ENCODE measurements at regions not wholly inside any gene's neighbourhood (a gene's known extent, or its start where the extent isn't known, plus 50 kb on each side); places are given as distances from the start of the nearest gene placed in this dataset.

DNA sequence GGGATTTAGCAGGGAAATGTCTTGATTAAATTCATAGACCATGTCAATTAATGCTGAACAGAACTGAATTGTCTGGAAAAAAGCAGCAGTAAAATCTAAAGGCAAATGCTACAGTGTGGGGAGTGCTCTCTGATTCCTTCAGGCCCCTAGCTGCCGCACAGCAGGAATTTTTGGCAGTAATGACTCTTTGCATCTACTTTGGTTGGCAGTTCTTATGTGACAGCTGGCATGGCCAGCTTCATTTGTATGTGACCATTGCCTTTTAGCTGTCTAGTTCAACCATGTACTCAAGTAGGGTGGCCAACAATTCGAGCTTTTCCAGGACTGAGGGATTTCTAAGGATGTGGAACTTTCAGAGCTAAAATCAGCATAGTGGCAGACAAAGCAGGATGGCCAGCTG, 499.1 kb upstream of the MAN1A1 start:
- no peak for DNase-seq (ENCODE audit: low read depth in 1 of 2, low spot score in 1 of 2)
- no peak for TF ChIP-seq SPI1 (IDR thresholded peaks at IDR 0.05; ENCODE audit: borderline replicate concordance, low read depth)
- no peak for TF ChIP-seq POLR2AphosphoS5 (IDR thresholded peaks at IDR 0.05; ENCODE audit: low read depth)
- TF ChIP-seq, protein P1, sequence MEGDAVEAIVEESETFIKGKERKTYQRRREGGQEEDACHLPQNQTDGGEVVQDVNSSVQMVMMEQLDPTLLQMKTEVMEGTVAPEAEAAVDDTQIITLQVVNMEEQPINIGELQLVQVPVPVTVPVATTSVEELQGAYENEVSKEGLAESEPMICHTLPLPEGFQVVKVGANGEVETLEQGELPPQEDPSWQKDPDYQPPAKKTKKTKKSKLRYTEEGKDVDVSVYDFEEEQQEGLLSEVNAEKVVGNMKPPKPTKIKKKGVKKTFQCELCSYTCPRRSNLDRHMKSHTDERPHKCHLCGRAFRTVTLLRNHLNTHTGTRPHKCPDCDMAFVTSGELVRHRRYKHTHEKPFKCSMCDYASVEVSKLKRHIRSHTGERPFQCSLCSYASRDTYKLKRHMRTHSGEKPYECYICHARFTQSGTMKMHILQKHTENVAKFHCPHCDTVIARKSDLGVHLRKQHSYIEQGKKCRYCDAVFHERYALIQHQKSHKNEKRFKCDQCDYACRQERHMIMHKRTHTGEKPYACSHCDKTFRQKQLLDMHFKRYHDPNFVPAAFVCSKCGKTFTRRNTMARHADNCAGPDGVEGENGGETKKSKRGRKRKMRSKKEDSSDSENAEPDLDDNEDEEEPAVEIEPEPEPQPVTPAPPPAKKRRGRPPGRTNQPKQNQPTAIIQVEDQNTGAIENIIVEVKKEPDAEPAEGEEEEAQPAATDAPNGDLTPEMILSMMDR (IDR thresholded peaks at IDR 0.05; ENCODE audit: insufficient read depth, low read length), result no peak
- TF ChIP-seq GABPA (IDR thresholded peaks at IDR 0.05; ENCODE audit: low read depth), result no peak
- TF ChIP-seq, protein P2, sequence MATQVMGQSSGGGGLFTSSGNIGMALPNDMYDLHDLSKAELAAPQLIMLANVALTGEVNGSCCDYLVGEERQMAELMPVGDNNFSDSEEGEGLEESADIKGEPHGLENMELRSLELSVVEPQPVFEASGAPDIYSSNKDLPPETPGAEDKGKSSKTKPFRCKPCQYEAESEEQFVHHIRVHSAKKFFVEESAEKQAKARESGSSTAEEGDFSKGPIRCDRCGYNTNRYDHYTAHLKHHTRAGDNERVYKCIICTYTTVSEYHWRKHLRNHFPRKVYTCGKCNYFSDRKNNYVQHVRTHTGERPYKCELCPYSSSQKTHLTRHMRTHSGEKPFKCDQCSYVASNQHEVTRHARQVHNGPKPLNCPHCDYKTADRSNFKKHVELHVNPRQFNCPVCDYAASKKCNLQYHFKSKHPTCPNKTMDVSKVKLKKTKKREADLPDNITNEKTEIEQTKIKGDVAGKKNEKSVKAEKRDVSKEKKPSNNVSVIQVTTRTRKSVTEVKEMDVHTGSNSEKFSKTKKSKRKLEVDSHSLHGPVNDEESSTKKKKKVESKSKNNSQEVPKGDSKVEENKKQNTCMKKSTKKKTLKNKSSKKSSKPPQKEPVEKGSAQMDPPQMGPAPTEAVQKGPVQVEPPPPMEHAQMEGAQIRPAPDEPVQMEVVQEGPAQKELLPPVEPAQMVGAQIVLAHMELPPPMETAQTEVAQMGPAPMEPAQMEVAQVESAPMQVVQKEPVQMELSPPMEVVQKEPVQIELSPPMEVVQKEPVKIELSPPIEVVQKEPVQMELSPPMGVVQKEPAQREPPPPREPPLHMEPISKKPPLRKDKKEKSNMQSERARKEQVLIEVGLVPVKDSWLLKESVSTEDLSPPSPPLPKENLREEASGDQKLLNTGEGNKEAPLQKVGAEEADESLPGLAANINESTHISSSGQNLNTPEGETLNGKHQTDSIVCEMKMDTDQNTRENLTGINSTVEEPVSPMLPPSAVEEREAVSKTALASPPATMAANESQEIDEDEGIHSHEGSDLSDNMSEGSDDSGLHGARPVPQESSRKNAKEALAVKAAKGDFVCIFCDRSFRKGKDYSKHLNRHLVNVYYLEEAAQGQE (IDR thresholded peaks at IDR 0.05; ENCODE audit: insufficient replicate concordance, low read depth), result no peak
- H3K4me3 ChIP-seq (replicated peaks; ENCODE audit: insufficient read depth, low read length), result no peak overlapping the region
- H3K27ac ChIP-seq (replicated peaks), result no peak overlapping the region
- H3K27me3 ChIP-seq (ENCODE audit: insufficient read depth, poor library complexity, severe bottlenecking), result no peaks in the 10 kb centered on the region

DNA sequence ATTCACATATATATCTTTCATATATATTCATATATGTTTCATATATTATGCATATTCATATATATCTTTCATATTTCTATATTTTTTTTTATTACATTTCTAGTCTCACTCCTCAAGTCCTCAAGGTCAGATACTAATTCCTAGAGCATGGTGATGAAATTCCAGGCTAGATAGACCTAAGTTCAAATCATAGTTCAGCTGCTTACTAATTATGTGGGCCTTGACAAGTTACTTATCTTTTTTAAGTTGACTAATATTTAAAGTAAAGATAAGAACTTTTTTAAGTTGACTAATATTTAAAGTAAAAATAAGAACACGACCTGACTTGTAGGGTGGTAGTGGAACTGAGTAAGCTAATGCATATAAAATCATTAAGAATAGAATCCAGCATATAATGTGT, 495.6 kb upstream of the MAN1A1 start:
- H3K27me3 ChIP-seq (ENCODE audit: insufficient read depth, poor library complexity, severe bottlenecking), result no peaks in the 10 kb centered on the region
- TF ChIP-seq, protein P2 (IDR thresholded peaks at IDR 0.05; ENCODE audit: insufficient replicate concordance, low read depth), result no peak
- TF ChIP-seq, protein P1 (IDR thresholded peaks at IDR 0.05; ENCODE audit: insufficient read depth, low read length), result no peak
- TF ChIP-seq GABPA (IDR thresholded peaks at IDR 0.05; ENCODE audit: low read depth), result no peak
- no peak for TF ChIP-seq SPI1 (IDR thresholded peaks at IDR 0.05; ENCODE audit: borderline replicate concordance, low read depth)
- TF ChIP-seq POLR2AphosphoS5 (IDR thresholded peaks at IDR 0.05; ENCODE audit: low read depth), result no peak
- no peak overlapping the region for H3K27ac ChIP-seq (replicated peaks)
- DNase-seq (ENCODE audit: low read depth in 1 of 2, low spot score in 1 of 2), result no peak
- H3K4me3 ChIP-seq (replicated peaks; ENCODE audit: insufficient read depth, low read length), result no peak overlapping the region

DNA sequence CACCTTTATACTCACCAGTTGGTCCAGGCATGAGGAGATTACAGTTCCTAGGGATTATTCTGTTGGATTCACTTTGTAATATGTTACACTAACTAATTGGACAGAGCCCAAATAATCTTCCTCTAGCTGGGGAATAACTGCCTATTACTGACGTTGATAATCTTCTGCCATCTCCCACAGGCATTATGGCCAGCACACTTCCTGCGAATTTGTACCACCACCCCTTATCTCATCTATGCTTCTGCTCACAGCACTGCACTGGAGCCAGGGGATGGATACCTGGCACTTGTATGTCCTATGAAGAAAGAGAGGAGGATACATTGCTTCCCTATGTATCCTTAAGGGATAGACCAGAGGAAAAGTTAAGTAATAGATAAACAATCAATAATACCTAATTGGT, 494.8 kb upstream of the MAN1A1 start:
- no peak for DNase-seq (ENCODE audit: low read depth in 1 of 2, low spot score in 1 of 2)
- H3K4me3 ChIP-seq (replicated peaks; ENCODE audit: insufficient read depth, low read length), result no peak overlapping the region
- H3K27me3 ChIP-seq (ENCODE audit: insufficient read depth, poor library complexity, severe bottlenecking), result no peaks in the 10 kb centered on the region
- TF ChIP-seq, protein P2 (IDR thresholded peaks at IDR 0.05; ENCODE audit: insufficient replicate concordance, low read depth), result no peak
- TF ChIP-seq, protein P1 (IDR thresholded peaks at IDR 0.05; ENCODE audit: insufficient read depth, low read length), result no peak
- TF ChIP-seq SPI1 (IDR thresholded peaks at IDR 0.05; ENCODE audit: borderline replicate concordance, low read depth) (no peak), GABPA (IDR thresholded peaks at IDR 0.05; ENCODE audit: low read depth) (no peak), POLR2AphosphoS5 (IDR thresholded peaks at IDR 0.05; ENCODE audit: low read depth) (no peak)
- no peak overlapping the region for H3K27ac ChIP-seq (replicated peaks)

Measured in HL-60 (cell line).